GM19023 (cell line): ENCODE measurements at regions not wholly inside any gene's neighbourhood (a gene's known extent, or its start where the extent isn't known, plus 50 kb on each side); places are given as distances from the start of the nearest gene placed in this dataset.
"Not testable (repeated sequence)": the region's sequence is repeated elsewhere in the genome, so short reads cannot be mapped to it uniquely, and the experiment has no call there.

Experiments
- ATAC-seq: cut with Tn5 transposase; IDR thresholded peaks from one replicate; pipeline ENCODE4 v1.9.1; 2021; ENCODE audit warnings: mild to moderate bottlenecking, moderate library complexity; ENCODE audit not compliant: unreplicated experiment

GRCh38 chr14:105620865-105621471 lies 94.6 kb downstream of the TMEM121 start:
- not testable (repeated sequence) for ATAC-seq

- not testable (repeated sequence) for ATAC-seq
These were observed 95.3 kb downstream of the TMEM121 start for GRCh38 chr14:105621479-105622328.

GRCh38 chr14:105622329-105622955 lies 96.1 kb downstream of the TMEM121 start:
- ATAC-seq: no peak

- not testable (repeated sequence) for ATAC-seq
These were observed 96.8 kb downstream of the TMEM121 start for GRCh38 chr14:105623178-105623577.

- not testable (repeated sequence) for ATAC-seq
These were observed 98.0 kb downstream of the TMEM121 start for GRCh38 chr14:105624346-105624745.

- not testable (repeated sequence) for ATAC-seq
These were observed 98.5 kb downstream of the TMEM121 start for GRCh38 chr14:105624749-105625434.

- not testable (repeated sequence) for ATAC-seq
These were observed 99.1 kb downstream of the TMEM121 start for GRCh38 chr14:105625448-105625847.

- not testable (repeated sequence) for ATAC-seq
These were observed 99.7 kb downstream of the TMEM121 start for GRCh38 chr14:105626111-105626510.

GRCh38 chr14:105626651-105627050 lies 100.3 kb downstream of the TMEM121 start:
- ATAC-seq: not testable (repeated sequence)

- not testable (repeated sequence) for ATAC-seq
These were observed 100.9 kb downstream of the TMEM121 start for GRCh38 chr14:105627287-105627686.

GRCh38 chr14:105627701-105628100 lies 101.3 kb downstream of the TMEM121 start:
- no peak for ATAC-seq

GRCh38 chr14:105628126-105628525 lies 101.7 kb downstream of the TMEM121 start:
- not testable (repeated sequence) for ATAC-seq

- not testable (repeated sequence) for ATAC-seq
These were observed 102.2 kb downstream of the TMEM121 start for GRCh38 chr14:105628531-105629067.

- not testable (repeated sequence) for ATAC-seq
These were observed 102.9 kb downstream of the TMEM121 start for GRCh38 chr14:105629091-105629885.

- no peak for ATAC-seq
These were observed 103.5 kb downstream of the TMEM121 start for GRCh38 chr14:105629886-105630215.

GRCh38 chr14:105630293-105630934 lies 104.0 kb downstream of the TMEM121 start:
- not testable (repeated sequence) for ATAC-seq

GRCh38 chr14:105630935-105631779 lies 104.8 kb downstream of the TMEM121 start:
- ATAC-seq: not testable (repeated sequence)

- ATAC-seq: no peak
These were observed 105.6 kb downstream of the TMEM121 start for GRCh38 chr14:105632010-105632409.

GRCh38 chr14:105633596-105633995 lies 107.2 kb downstream of the TMEM121 start:
- not testable (repeated sequence) for ATAC-seq
